Right lobe of liver (tissue), 6 donors: ENCODE measurements at regions not wholly inside any gene's neighbourhood (a gene's known extent, or its start where the extent isn't known, plus 50 kb on each side); places are given as distances from the start of the nearest gene placed in this dataset.
"Not testable (repeated sequence)": the region's sequence is repeated elsewhere in the genome, so short reads cannot be mapped to it uniquely, and the experiment has no call there.

ENCODE experiments used
- ATAC-seq, 4 donors: fragments of 200-7000 bp; cut with Tn5 transposase; one replicate each; pipeline ENCODE4 v1.9.1; 2020; ENCODE audit warnings: mild to moderate bottlenecking in 4 of 4, moderate library complexity in 4 of 4
- DNase-seq, 3 donors: peaks; one replicate each; pipeline ENCODE4 v3.0.0-alpha.2; 2020
- H3K27ac ChIP-seq, 3 donors: fragments of 200-600 bp; one replicate each; pipeline ENCODE4 v1.8.0; 2022
- H3K27me3 ChIP-seq, 2 donors: fragments of 200-600 bp; one replicate each; pipeline ENCODE4 v1.8.0; 2022
- H3K36me3 ChIP-seq, 4 donors: fragments of 200-600 bp; sonication (generic) in 1 of 4; one replicate each; pipeline versions ENCODE4 v1.5.1 to v1.8.0; 2017 to 2022; ENCODE audit warnings: control low read depth in 1 of 4
- H3K4me1 ChIP-seq, 4 donors: fragments of 200-600 bp; sonication (generic) in 1 of 4; one replicate each; pipeline versions ENCODE4 v1.5.1 to v1.8.0; 2017 to 2022; ENCODE audit warnings: control low read depth in 1 of 4
- H3K4me3 ChIP-seq, 3 donors: fragments of 200-600 bp; one replicate each; pipeline ENCODE4 v1.8.0; 2022
- H3K9me3 ChIP-seq, 4 donors: fragments of 200-600 bp; sonication (generic) in 1 of 4; one replicate each; pipeline versions ENCODE4 v1.5.1 to v1.8.0; 2017 to 2022; ENCODE audit warnings: control low read depth in 1 of 4
- POLR2A ChIP-seq: fragments of 450-650 bp; IDR thresholded peaks from one replicate; pipeline ENCODE4 v1.6.1; 2017; ENCODE audit warnings: antibody characterized with exemption, mild to moderate bottlenecking
- WGBS: methylation state at CpG from one replicate; pipeline ENCODE4 v1.1.6; 2018; ENCODE audit warnings: low coverage, low lambda C conversion rate; ENCODE audit not compliant: insufficient coverage; ENCODE audit errors: missing lambda C conversion rate; 5-methylcytosine and 5-hydroxymethylcytosine counted together
- intact Hi-C, 2 donors: fragments of 100-400 bp; cut with DNase I; formaldehyde crosslinking; loops; one replicate each; pipeline versions ENCODE4 v1.11.2 to v1.14.1; 2022
- TF ChIP-seq, protein P1 (sequence below), 4 donors: fragments of 200-600 bp in 3 of 4; fragments of 450-650 bp in 1 of 4; IDR thresholded peaks; one replicate each; pipeline versions ENCODE4 v1.5.1 to v1.8.0; 2016 to 2022; ENCODE audit warnings: antibody characterized with exemption in 4 of 4, mild to moderate bottlenecking in 2 of 4
- donor health status: DM: no; HTN: yes; CAD: no.
- donor health status: DM: no; HTN: no; CAD: no.
- donor health status: DM: no; HTN: no; CAD: no.
- donor health status: DM: no; HTN: yes; CAD: no.
- donor health status: DM: no; HTN: yes; CAD: no.

DNA sequence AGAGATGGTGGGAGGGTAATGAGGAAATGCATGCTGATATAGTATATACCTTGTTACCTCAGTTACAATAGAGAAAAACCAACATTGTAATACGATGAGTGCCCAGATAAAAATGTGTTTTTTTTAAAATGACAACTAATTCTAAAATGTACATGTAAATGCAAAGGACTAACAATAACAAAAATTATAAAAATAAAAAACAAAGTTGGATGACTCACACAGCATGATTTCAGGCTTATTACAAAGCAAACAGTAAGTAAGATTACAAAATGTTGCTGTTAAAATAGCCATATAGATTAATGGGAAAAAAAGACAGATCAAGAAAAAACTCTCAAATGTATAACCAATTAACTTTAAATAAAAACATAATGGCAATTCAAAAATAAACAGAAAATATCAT, 1099.4 kb downstream of the FSCB start:
- no peak for DNase-seq
- Histone ChIP-seq H3K9me3 (no peaks in the 10 kb centered on the region), H3K36me3 (no peaks in the 10 kb centered on the region), H3K27ac (no peak overlapping the region), H3K27me3 (no peaks in the 10 kb centered on the region), H3K4me1 (no peaks in the 10 kb centered on the region), H3K4me3 (no peak overlapping the region)
- intact Hi-C loops = no loop called here
- no peak for TF ChIP-seq POLR2A
- TF ChIP-seq, protein P1, sequence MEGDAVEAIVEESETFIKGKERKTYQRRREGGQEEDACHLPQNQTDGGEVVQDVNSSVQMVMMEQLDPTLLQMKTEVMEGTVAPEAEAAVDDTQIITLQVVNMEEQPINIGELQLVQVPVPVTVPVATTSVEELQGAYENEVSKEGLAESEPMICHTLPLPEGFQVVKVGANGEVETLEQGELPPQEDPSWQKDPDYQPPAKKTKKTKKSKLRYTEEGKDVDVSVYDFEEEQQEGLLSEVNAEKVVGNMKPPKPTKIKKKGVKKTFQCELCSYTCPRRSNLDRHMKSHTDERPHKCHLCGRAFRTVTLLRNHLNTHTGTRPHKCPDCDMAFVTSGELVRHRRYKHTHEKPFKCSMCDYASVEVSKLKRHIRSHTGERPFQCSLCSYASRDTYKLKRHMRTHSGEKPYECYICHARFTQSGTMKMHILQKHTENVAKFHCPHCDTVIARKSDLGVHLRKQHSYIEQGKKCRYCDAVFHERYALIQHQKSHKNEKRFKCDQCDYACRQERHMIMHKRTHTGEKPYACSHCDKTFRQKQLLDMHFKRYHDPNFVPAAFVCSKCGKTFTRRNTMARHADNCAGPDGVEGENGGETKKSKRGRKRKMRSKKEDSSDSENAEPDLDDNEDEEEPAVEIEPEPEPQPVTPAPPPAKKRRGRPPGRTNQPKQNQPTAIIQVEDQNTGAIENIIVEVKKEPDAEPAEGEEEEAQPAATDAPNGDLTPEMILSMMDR (IDR thresholded peaks at IDR 0.05) = no peak
- ATAC-seq = no peak
- 54% methylated on average over 1 of the region's 1 CpG for WGBS

DNA sequence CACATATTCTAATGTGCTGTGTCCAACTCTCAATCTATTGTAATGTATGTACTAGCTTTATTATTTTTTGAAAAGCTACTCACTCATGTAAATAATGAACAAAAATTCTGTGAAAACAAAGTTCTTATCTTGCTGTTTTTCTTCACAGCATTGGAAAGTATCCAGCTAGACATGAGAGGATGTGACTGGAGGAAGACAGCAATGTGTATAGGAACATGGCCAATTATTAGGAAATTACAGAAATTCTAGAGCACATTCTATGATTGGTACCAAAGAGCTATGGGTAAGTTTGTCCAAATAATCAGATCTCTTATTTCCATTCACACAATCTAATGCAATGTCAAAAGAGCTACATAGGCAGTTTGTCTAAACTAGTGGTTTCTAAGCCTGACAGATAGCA, 1100.2 kb downstream of the FSCB start:
- H3K27ac ChIP-seq = no peak overlapping the region
- H3K9me3 ChIP-seq = no peaks in the 10 kb centered on the region
- H3K4me3 ChIP-seq = no peak overlapping the region
- ATAC-seq (no peak), DNase-seq (no peak)
- intact Hi-C loops = no loop called here
- no peaks in the 10 kb centered on the region for H3K27me3 ChIP-seq
- H3K36me3 ChIP-seq = no peaks in the 10 kb centered on the region
- no peak for TF ChIP-seq POLR2A
- TF ChIP-seq, protein P1 (IDR thresholded peaks at IDR 0.05) = no peak
- H3K4me1 ChIP-seq = no peaks in the 10 kb centered on the region

GRCh38 chr14:43399289-43399688, 1107.8 kb downstream of the FSCB start:
- no peaks in the 10 kb centered on the region for H3K27me3 ChIP-seq
- no peak for DNase-seq
- 21% methylated on average over 1 of the region's 1 CpG for WGBS
- intact Hi-C loops = no loop called here
- H3K4me1 ChIP-seq = no peaks in the 10 kb centered on the region
- H3K4me3 ChIP-seq = no peak overlapping the region
- no peak for TF ChIP-seq POLR2A
- TF ChIP-seq, protein P1 (IDR thresholded peaks at IDR 0.05) = no peak
- ATAC-seq = no peak
- no peak overlapping the region for H3K27ac ChIP-seq
- no peaks in the 10 kb centered on the region for H3K36me3 ChIP-seq
- H3K9me3 ChIP-seq = no peaks in the 10 kb centered on the region

DNA sequence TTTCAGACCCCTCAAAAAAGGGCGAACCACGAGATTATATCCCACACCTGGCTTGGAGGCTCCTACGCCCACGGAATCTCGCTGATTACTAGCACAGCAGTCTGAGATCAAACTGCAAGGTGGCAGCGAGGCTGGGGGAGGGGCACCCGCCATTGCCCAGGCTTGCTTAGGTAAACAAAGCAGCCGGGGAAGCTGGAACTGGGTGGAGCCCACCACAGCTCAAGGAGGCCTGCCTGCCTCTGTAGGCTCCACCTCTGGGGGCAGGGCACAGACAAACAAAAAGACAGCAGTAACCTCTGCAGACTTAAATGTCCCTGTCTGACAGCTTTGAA, 1136.6 kb downstream of the FSCB start:
- ATAC-seq, H3K9me3 ChIP-seq: not testable (repeated sequence)

DNA sequence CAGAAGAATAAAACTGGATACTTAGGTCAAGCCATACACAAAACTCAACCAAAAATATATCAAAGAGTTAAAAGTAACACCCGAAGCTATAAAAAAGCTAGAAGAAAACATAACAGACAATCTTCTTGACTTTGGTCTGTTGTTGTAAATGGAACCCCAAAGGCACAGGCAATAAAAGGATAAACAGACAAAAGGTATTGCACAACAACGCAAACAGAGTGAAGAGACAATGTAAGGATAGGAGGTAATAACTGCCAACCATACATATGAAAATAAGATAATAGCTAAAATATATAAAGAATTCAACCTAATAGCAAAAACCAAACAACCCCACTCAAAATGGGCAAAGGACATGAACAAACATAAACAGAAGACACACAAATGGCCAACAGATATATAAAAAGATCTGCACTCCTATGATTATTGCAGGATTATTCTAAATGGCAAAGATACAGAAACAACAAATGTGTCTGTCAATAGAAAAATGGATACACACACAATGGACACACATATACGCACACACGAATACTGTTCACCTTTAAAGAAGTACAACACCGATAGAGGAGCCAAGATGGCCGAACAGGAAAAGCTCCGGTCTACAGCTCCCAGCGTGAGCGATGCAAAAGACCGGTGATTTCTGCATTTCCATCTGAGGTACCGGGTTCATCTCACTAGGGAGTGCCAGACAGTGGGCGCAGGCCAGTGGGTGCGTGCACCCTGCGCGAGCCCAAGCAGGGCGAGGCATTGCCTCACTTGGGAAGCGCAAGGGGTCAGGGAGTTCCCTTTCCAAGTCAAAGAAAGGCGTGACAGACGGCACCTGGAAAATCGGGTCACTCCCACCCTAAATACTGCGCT, 1137.1 kb downstream of the FSCB start:
- no peak overlapping the region for H3K27ac ChIP-seq
- DNase-seq (no peak), ATAC-seq (no peak)
- H3K9me3 ChIP-seq = no peaks in the 10 kb centered on the region
- 78% methylated on average over 14 of the region's 21 CpGs for WGBS
- intact Hi-C loops = no loop called here
- TF ChIP-seq POLR2A = no peak
- TF ChIP-seq, protein P1 (IDR thresholded peaks at IDR 0.05) = no peak
- H3K27me3 ChIP-seq = no peaks in the 10 kb centered on the region
- no peaks in the 10 kb centered on the region for H3K36me3 ChIP-seq
- H3K4me1 ChIP-seq = no peaks in the 10 kb centered on the region
- no peak overlapping the region for H3K4me3 ChIP-seq

More for the DNA sequence above, 1136.6 kb downstream of the FSCB start:
- H3K27me3 ChIP-seq, H3K27ac ChIP-seq, intact Hi-C loops, H3K4me1 ChIP-seq, H3K36me3 ChIP-seq, H3K4me3 ChIP-seq, DNase-seq: not testable (repeated sequence)
- WGBS = 37% methylated on average over 5 of the region's 8 CpGs
